Aorta (tissue), 5 donors: ENCODE measurements at regions not wholly inside any gene's neighbourhood (a gene's known extent, or its start where the extent isn't known, plus 50 kb on each side); places are given as distances from the start of the nearest gene placed in this dataset.

Experiments used
- ATAC-seq: fragments of 200-7000 bp; cut with Tn5 transposase; one replicate; pipeline ENCODE4 v1.9.1; 2022; ENCODE audit warnings: moderate library complexity; ENCODE audit not compliant: low FRiP score
- DNase-seq, 2 donors: peaks; one replicate each; pipeline ENCODE4 v3.0.0-alpha.2; 2020
- H3K27ac ChIP-seq, 2 donors: one replicate each; pipeline ENCODE4 v1.5.1; 2013; ENCODE audit warnings: low read length in 2 of 2, mild to moderate bottlenecking in 2 of 2, moderate library complexity in 2 of 2, control low read depth in 1 of 2, inconsistent platforms in 1 of 2, low read depth in 1 of 2
- H3K27me3 ChIP-seq, 2 donors: one replicate each; pipeline ENCODE4 v1.6.1; 2013; ENCODE audit warnings: control low read depth in 1 of 2, low read length in 1 of 2, mild to moderate bottlenecking in 1 of 2, moderate library complexity in 1 of 2; ENCODE audit not compliant: insufficient read depth in 2 of 2, control insufficient read depth in 1 of 2
- H3K36me3 ChIP-seq, 2 donors: one replicate each; pipeline ENCODE4 v1.6.1; 2013; ENCODE audit warnings: control low read depth in 1 of 2, low read length in 1 of 2, mild to moderate bottlenecking in 1 of 2; ENCODE audit not compliant: insufficient read depth in 2 of 2, control insufficient read depth in 1 of 2
- H3K4me1 ChIP-seq, 2 donors: one replicate each; pipeline ENCODE4 v1.6.1; 2013; ENCODE audit warnings: low read length in 2 of 2, control low read depth in 1 of 2, mild to moderate bottlenecking in 1 of 2, moderate library complexity in 1 of 2; ENCODE audit not compliant: insufficient read depth in 2 of 2, control insufficient read depth in 1 of 2
- H3K4me3 ChIP-seq, 2 donors: one replicate each; pipeline ENCODE4 v1.5.1; 2013; ENCODE audit warnings: low read length in 2 of 2, control low read depth in 1 of 2, mild to moderate bottlenecking in 1 of 2
- H3K9me3 ChIP-seq: one replicate; pipeline ENCODE4 v1.6.1; 2013; ENCODE audit warnings: mild to moderate bottlenecking, low read length; ENCODE audit not compliant: control insufficient read depth
- WGBS, 2 donors: extraction: QIAGEN DNeasy Blood & Tissue Kit; methylation state at CpG; one replicate each; pipeline ENCODE4 v1.1.7; 2013; 5-methylcytosine and 5-hydroxymethylcytosine counted together
- intact Hi-C, 2 donors: fragments of 100-400 bp; cut with DNase I; formaldehyde crosslinking; loops; one replicate each; pipeline versions ENCODE4 v1.14.2 to v1.15.0; 2022
- donor health status: healthy with polysubstance abuse.
- donor health status: Bipolar disorder and iron deficiency.
- donor health status: DM: no; HTN: no; CAD: no.
- donor health status: DM: no; HTN: no; CAD: no.
- donor health status: DM: yes; HTN: yes; CAD: no.

DNA sequence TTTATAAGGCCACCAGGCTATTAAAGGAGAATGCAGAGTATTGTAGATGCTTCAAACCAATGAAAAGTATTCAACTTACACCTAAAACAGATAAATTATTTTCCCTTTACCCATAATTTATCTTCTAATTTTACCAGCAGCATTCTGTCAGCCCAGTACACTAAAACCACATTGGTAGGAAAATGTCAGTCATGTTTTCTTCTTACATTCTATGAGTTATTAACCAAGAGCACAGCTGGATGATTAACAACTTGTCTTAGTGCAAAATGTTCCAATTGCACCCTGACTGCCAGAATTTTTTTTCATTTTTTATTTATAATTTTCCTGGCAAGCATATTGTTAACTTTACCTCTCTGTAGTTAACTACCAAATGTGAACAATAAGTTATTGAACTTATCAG lies 79.0 kb upstream of the WDR75 start:
- Histone ChIP-seq H3K27me3 (no peaks in the 10 kb centered on the region), H3K36me3 (no peaks in the 10 kb centered on the region), H3K27ac (no peak overlapping the region), H3K4me3 (no peak overlapping the region), H3K9me3 (no peaks in the 10 kb centered on the region), H3K4me1 (no peaks in the 10 kb centered on the region)
- ATAC-seq (no peak), DNase-seq (no peak)
- intact Hi-C loops, result no loop called here

DNA sequence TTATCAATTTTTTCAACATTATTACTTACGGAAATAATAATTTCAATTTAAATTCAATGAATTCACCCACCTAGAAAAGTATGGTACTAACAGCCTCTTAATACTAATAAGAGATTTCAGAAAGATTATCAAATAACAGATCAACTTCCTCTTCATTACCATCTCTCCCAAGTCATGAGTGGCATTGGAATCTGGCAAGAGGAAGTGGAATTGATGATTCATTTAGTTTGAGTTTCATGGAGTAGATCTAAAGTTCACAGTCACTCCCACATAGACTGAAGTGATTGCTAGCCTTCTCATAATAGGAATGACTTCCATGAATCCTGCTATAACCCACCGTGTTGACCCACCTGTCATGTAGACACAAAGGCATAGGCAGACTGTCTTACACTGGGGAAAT lies 77.7 kb upstream of the WDR75 start:
- Histone ChIP-seq H3K4me1 (no peaks in the 10 kb centered on the region), H3K27me3 (no peaks in the 10 kb centered on the region), H3K27ac (no peak overlapping the region), H3K36me3 (no peaks in the 10 kb centered on the region), H3K4me3 (no peak overlapping the region), H3K9me3 (no peaks in the 10 kb centered on the region)
- 82 to 88% methylated on average over 2 of the region's 2 CpGs for WGBS, 2 donors
- intact Hi-C loops, result no loop called here
- no peak for DNase-seq
- ATAC-seq, result no peak

DNA sequence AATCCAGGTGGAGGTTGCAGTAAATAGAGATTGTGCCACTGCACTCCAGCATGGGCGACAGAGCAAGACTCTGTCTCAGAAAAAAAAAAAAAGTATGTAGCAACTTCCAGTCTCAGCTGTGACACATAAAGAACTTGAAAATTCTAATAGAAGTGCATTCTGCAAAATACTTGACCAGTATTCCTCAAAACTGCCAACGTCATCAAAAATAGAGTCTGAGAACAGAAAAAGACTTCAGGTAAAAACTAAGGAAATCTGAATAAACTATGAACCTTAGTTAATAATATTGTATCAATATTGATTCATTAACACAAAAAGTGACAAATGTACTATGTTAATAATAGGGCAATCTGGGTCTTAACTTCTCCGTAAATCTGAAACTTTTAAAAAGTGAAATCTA lies 76.7 kb upstream of the WDR75 start:
- Histone ChIP-seq H3K4me1 (no peaks in the 10 kb centered on the region), H3K4me3 (no peak overlapping the region), H3K36me3 (no peaks in the 10 kb centered on the region), H3K9me3 (no peaks in the 10 kb centered on the region), H3K27ac (no peak overlapping the region), H3K27me3 (no peaks in the 10 kb centered on the region)
- 90 to 96% methylated on average over 3 of the region's 3 CpGs for WGBS, 2 donors
- intact Hi-C loops, result no loop called here
- ATAC-seq (no peak), DNase-seq (no peak)

DNA sequence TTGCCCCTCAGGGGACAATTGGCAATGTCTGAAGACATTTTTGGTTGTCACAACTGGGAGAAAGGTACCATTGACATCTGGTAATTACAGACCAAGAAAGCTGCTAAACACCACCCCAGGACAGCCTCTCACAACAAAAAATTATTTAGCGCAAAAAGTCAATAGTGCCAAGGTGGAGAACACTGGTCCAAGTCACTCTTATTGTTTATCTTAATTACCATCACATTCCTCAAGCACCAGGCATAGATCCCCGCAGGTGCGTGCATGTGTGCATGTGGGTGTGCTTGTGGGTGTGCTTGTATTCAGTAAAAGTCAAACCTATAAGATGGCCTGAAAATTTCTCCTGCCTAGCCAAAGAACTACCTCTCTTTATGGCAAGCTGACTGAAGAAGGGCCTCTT lies 74.9 kb upstream of the WDR75 start:
- intact Hi-C loops, result no loop called here
- no peak overlapping the region for H3K27ac ChIP-seq
- ATAC-seq, result no peak
- H3K4me1 ChIP-seq, result peaks cover 0 to 2% of the 10 kb centered on the region in 2 donors
- 98 to 100% methylated on average over 3 of the region's 3 CpGs for WGBS, 2 donors
- no peak for DNase-seq
- H3K4me3 ChIP-seq, result no peak overlapping the region
- H3K36me3 ChIP-seq, result no peaks in the 10 kb centered on the region
- H3K9me3 ChIP-seq, result no peaks in the 10 kb centered on the region
- no peaks in the 10 kb centered on the region for H3K27me3 ChIP-seq

DNA sequence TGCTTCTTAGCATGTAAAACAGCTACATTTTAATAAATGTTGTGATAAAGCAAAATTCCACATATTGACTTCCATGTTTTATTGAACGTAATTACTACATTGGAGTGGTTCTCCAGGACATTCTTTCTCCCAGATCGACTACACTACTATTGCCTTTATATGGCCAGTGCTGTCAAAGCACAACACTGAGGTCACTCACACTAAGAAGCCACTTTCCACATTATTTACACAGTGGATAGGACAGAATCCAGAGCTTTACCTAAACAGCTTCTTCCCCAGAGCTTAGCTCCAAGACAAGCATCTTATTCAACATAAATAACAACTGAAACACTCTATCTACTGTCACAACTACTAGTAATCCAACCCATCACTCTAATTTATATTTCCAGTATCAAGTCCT lies 73.9 kb upstream of the WDR75 start:
- 6 to 24% methylated on average over 2 of the region's 2 CpGs for WGBS, 2 donors

DNA sequence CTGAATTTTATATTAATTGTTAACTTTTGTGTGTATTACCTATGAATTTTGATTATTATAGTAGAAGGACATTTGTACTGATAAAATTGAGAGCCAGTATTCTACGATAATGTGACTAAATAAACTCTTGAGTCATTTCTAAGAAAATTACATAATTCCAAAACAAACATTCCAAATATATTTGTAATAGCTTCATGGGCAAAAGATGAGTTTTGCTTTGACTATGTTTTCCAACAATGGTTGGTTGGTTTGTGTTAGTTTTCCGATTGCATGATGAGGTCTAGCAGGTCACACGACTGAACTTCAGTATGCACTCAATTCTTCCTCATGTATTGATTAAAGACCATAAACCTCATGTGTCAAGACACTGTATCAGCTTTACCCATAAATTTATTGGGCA lies 71.7 kb upstream of the WDR75 start:
- Histone ChIP-seq H3K36me3 (no peaks in the 10 kb centered on the region), H3K4me3 (no peak overlapping the region), H3K27ac (peak overlapping the region in 1 of 2 donors; percentile 76), H3K9me3 (no peaks in the 10 kb centered on the region), H3K27me3 (no peaks in the 10 kb centered on the region), H3K4me1 (peaks cover 0 to 5% of the 10 kb centered on the region in 2 donors)
- 1 to 6% methylated on average over 3 of the region's 3 CpGs for WGBS, 2 donors
- ATAC-seq (peak; percentile 74), DNase-seq (no peak)
- intact Hi-C loops, result no loop called here

More for the DNA sequence above, 73.9 kb upstream of the WDR75 start:
- no peaks in the 10 kb centered on the region for H3K36me3 ChIP-seq
- H3K27me3 ChIP-seq, result no peaks in the 10 kb centered on the region
- no peak for DNase-seq
- ATAC-seq, result no peak
- no peak overlapping the region for H3K27ac ChIP-seq
- no peak overlapping the region for H3K4me3 ChIP-seq
- no peaks in the 10 kb centered on the region for H3K9me3 ChIP-seq
- intact Hi-C loops, result no loop called here
- H3K4me1 ChIP-seq, result peaks cover 0 to 2% of the 10 kb centered on the region in 2 donors

DNA sequence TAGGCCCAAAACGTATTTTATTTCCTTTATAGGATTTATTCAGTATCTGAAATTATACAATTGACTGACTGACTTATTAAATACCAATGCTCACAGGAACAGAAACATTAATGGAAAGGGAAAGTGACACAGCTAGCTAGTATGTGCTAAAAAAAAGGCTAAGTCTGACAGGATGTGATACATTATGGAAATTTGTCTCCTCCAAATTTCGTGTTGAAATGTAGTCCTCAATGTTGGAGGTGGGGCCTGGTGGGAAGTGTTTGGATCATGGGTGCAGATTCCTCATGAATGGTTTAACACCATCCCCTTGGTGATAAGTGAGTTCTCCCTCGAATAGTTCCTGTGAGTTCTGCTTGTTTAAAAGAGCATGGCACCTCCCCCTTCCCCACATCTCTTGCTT lies 70.6 kb upstream of the WDR75 start:
- Histone ChIP-seq H3K4me1 (peaks cover 0 to 5% of the 10 kb centered on the region in 2 donors), H3K27ac (peak overlapping the region; percentile 46 to 82), H3K4me3 (no peak overlapping the region), H3K27me3 (no peaks in the 10 kb centered on the region), H3K9me3 (no peaks in the 10 kb centered on the region), H3K36me3 (no peaks in the 10 kb centered on the region)
- WGBS, 2 donors, result 28 to 33% methylated on average over 3 of the region's 3 CpGs
- DNase-seq (peak; percentile 54 to 76), ATAC-seq (no peak)
- intact Hi-C loops, result loop anchor here (5.0 kb wide), 1 partner anchor 42 kb away; no protein-coding TSS in a partner anchor

DNA sequence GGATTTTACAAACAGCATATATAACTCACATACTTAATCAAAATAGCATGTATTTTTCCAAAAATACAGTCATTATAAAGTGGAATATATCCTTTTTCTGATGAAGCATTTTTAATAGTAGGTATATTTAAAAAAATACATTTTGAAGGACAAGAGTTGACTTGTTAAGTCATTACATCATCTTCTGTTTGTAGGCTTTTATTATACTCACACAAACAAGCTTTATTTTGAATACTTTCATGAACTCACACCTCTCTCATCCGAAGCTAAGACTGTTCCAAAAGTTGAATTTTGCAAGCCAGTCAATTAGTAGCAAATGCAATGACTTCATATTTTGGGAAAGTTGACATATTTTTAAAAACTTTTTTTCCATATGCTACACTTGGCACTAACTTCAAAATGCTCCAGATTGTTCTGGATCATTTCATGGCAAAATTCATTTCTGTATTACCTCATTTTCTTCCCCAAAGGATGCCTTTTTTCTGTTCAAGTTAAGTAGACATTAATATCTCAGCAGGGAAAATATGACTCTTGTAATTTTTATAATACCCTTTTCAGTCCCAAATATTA lies 68.5 kb upstream of the WDR75 start:
- intact Hi-C loops, result loop anchor here (5.0 kb wide), 1 partner anchor 40 kb away; no protein-coding TSS in a partner anchor
- Histone ChIP-seq H3K27ac (no peak overlapping the region), H3K9me3 (no peaks in the 10 kb centered on the region), H3K4me1 (peaks cover 0 to 5% of the 10 kb centered on the region in 2 donors), H3K27me3 (no peaks in the 10 kb centered on the region), H3K36me3 (no peaks in the 10 kb centered on the region), H3K4me3 (no peak overlapping the region)
- DNase-seq (no peak), ATAC-seq (no peak)
- 9 to 13% methylated on average over 1 of the region's 1 CpG for WGBS, 2 donors

DNA sequence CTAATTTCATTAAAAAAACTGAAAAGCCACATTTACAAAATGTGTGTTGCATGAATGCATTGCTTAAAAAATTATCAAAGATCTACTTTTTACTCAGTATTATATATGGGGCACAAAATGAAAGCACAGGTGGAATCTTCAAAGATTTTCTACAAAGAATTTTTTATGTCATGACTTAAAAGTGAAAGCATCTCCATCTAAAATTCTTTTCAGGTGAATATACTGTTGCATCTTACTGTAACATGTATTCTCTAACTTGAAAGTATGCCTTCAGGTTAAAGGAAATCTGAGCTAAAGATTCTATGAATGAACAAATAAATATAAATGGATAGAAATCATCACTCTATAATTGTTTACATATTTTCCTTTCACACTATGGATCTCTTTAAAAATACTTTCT lies 66.8 kb upstream of the WDR75 start:
- no peaks in the 10 kb centered on the region for H3K9me3 ChIP-seq
- ATAC-seq (no peak), DNase-seq (no peak)
- H3K27ac ChIP-seq, result no peak overlapping the region
- intact Hi-C loops, result loop anchor here (5.0 kb wide), 1 partner anchor 38 kb away; no protein-coding TSS in a partner anchor
- H3K4me3 ChIP-seq, result no peak overlapping the region
- H3K4me1 ChIP-seq, result peaks cover 2 to 10% of the 10 kb centered on the region in 2 donors
- no peaks in the 10 kb centered on the region for H3K27me3 ChIP-seq
- no peaks in the 10 kb centered on the region for H3K36me3 ChIP-seq
